ENCODE measurements at regions not wholly inside any gene's neighbourhood (a gene's known extent, or its start where the extent isn't known, plus 50 kb on each side); places are given as distances from the start of the nearest gene placed in this dataset.

DNA sequence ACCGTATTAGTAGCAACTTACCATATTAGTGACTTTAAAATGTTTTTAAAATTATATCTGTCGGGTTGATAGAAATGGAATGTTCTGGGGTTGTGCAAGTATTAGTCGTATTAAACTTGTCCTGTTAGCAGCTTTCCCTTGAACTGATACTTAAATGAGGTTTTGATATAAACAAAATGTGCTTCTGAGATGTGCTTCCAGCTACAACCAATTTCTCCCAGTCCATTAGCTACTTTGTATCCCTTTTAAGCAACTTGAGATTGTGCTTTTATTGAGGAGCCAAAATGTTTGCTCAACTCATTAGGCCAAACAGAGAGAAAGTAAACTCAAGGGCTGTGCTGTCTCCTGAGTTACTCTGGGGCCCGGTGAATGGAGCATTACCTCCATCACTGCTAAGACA, 255.0 kb upstream of the RBFOX1 start:
- Mint-ChIP-seq H3K36me3 (ENCODE audit: unreplicated experiment) (peaks cover 1% of the 10 kb centered on the region), H3K9me3 (ENCODE audit: unreplicated experiment) (peaks cover 4% of the 10 kb centered on the region), H3K27ac (ENCODE audit: unreplicated experiment) (no peak overlapping the region), H3K4me3 (ENCODE audit: unreplicated experiment) (no peak overlapping the region), H3K27me3 (ENCODE audit: unreplicated experiment) (peaks cover 2% of the 10 kb centered on the region), H3K4me1 (ENCODE audit: low read depth, unreplicated experiment) (no peaks in the 10 kb centered on the region)
- TF ChIP-seq, protein P1, sequence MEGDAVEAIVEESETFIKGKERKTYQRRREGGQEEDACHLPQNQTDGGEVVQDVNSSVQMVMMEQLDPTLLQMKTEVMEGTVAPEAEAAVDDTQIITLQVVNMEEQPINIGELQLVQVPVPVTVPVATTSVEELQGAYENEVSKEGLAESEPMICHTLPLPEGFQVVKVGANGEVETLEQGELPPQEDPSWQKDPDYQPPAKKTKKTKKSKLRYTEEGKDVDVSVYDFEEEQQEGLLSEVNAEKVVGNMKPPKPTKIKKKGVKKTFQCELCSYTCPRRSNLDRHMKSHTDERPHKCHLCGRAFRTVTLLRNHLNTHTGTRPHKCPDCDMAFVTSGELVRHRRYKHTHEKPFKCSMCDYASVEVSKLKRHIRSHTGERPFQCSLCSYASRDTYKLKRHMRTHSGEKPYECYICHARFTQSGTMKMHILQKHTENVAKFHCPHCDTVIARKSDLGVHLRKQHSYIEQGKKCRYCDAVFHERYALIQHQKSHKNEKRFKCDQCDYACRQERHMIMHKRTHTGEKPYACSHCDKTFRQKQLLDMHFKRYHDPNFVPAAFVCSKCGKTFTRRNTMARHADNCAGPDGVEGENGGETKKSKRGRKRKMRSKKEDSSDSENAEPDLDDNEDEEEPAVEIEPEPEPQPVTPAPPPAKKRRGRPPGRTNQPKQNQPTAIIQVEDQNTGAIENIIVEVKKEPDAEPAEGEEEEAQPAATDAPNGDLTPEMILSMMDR (IDR thresholded peaks at IDR 0.05; ENCODE audit: partially characterized antibody, unreplicated experiment), result no peak
- no peak for DNase-seq

DNA sequence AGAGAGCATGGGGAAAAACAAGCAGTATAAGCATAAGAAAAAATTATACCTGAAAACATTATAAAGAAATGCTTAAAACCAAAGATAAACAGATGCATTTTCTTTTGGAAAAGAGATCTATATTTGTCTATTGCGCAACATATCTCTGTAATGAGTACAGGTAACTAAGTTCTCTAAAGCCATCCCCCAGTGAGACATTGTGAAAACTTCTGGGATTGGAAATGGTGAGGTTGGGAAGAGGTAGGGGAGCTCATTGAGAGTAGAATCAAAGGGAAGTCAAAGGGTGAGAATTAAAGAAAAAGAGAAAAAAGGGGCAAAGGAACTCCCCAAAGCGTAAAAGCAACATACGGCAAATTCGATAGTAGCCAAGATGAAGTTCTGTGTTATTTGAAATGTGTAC, 257.9 kb upstream of the RBFOX1 start:
- H3K27me3 Mint-ChIP-seq (ENCODE audit: unreplicated experiment), result peaks cover 2% of the 10 kb centered on the region
- TF ChIP-seq, protein P1 (IDR thresholded peaks at IDR 0.05; ENCODE audit: partially characterized antibody, unreplicated experiment), result no peak
- H3K9me3 Mint-ChIP-seq (ENCODE audit: unreplicated experiment), result peaks cover 2% of the 10 kb centered on the region
- H3K4me3 Mint-ChIP-seq (ENCODE audit: unreplicated experiment), result no peak overlapping the region
- no peaks in the 10 kb centered on the region for H3K4me1 Mint-ChIP-seq (ENCODE audit: low read depth, unreplicated experiment)
- H3K27ac Mint-ChIP-seq (ENCODE audit: unreplicated experiment), result no peak overlapping the region
- no peak for DNase-seq
- H3K36me3 Mint-ChIP-seq (ENCODE audit: unreplicated experiment), result peaks cover 3% of the 10 kb centered on the region

DNA sequence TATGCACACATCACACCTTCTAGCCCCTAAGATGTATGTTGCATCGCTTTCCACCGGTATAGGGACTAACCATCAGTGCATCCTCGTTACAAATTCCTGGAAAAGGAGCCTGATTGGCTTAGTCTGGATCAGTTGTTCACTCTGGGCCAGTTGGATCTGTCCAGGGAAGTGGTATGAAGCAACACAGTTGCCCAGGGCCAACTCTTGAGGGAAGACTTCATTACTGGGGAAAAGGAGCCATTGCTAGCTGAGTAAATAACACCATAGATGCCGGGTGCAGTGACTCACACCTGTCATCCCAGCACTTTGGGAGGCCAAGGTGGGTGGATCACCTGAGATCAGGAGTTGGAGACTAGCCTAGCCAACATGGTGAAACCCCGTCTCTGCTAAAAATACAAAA, 275.2 kb upstream of the RBFOX1 start:
- TF ChIP-seq, protein P1 (IDR thresholded peaks at IDR 0.05; ENCODE audit: partially characterized antibody, unreplicated experiment), result no peak
- no peaks in the 10 kb centered on the region for H3K36me3 Mint-ChIP-seq (ENCODE audit: unreplicated experiment)
- no peaks in the 10 kb centered on the region for H3K4me1 Mint-ChIP-seq (ENCODE audit: low read depth, unreplicated experiment)
- no peak for DNase-seq
- no peak overlapping the region for H3K4me3 Mint-ChIP-seq (ENCODE audit: unreplicated experiment)
- H3K9me3 Mint-ChIP-seq (ENCODE audit: unreplicated experiment), result peaks cover 2% of the 10 kb centered on the region
- H3K27ac Mint-ChIP-seq (ENCODE audit: unreplicated experiment), result no peak overlapping the region
- H3K27me3 Mint-ChIP-seq (ENCODE audit: unreplicated experiment), result peaks cover 4% of the 10 kb centered on the region

DNA sequence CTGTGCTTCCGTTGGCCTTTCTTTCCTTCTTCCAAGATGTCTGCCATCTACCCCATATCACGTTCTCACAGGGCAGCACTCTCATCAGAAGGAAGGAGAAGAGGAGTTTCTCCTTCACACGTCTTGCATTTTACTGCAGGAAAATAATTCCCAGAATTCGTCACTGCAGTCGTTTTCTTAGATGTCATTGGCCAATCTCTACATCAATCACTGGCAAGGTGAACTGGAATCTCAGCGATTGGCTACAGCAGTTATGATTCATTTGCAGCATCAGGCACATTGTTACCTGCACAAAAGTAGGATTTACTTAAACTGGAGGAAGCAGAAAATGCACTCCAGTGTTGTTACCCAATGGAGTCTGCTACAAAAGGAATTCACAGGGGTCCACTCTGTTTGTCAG, 277.2 kb upstream of the RBFOX1 start:
- Mint-ChIP-seq H3K4me3 (ENCODE audit: unreplicated experiment) (no peak overlapping the region), H3K36me3 (ENCODE audit: unreplicated experiment) (no peaks in the 10 kb centered on the region), H3K27me3 (ENCODE audit: unreplicated experiment) (peaks cover 4% of the 10 kb centered on the region), H3K4me1 (ENCODE audit: low read depth, unreplicated experiment) (no peaks in the 10 kb centered on the region), H3K9me3 (ENCODE audit: unreplicated experiment) (peaks cover 2% of the 10 kb centered on the region), H3K27ac (ENCODE audit: unreplicated experiment) (no peak overlapping the region)
- TF ChIP-seq, protein P1 (IDR thresholded peaks at IDR 0.05; ENCODE audit: partially characterized antibody, unreplicated experiment), result no peak
- no peak for DNase-seq

DNA sequence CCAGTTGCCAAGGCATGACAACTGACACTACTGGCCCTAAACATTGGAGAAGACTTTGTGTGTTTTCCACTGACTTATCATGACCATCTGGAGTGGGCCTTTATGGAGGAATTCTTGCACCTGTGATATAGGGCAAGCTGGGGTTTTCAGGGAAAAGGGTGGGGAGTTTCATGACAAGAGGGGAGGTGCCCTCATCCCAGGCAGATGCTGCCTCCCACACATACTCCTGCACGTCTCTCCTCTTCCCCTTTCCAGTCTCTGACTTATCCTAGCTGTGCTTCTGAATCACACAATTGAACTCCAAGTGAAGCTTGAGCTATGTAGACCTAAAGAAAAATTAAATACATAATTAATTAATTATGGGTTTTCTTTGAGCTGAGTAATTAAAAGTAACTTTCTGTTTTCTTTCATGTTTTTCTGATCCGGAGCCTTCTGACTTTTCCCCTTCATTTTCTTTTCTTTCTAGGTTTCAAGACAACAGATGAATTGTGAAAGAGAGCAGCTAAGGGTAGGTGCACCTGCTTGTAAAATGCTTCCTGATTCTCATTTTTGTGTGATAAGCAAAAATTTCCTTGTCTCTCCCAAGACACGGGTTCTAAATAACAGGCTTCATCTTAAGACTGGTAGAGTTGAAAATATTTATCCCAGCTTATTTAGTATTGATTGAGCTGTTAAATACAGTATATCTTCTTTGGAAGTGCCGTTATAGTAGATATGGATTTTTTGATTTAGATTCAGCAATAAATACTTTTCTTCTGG, 280.9 kb upstream of the RBFOX1 start:
- Mint-ChIP-seq H3K4me1 (ENCODE audit: low read depth, unreplicated experiment) (no peaks in the 10 kb centered on the region), H3K4me3 (ENCODE audit: unreplicated experiment) (no peak overlapping the region), H3K9me3 (ENCODE audit: unreplicated experiment) (peaks cover 3% of the 10 kb centered on the region), H3K27ac (ENCODE audit: unreplicated experiment) (no peak overlapping the region), H3K36me3 (ENCODE audit: unreplicated experiment) (no peaks in the 10 kb centered on the region), H3K27me3 (ENCODE audit: unreplicated experiment) (no peaks in the 10 kb centered on the region)
- DNase-seq, result no peak
- TF ChIP-seq, protein P1 (IDR thresholded peaks at IDR 0.05; ENCODE audit: partially characterized antibody, unreplicated experiment), result no peak

Data from glutamatergic neuron (in vitro differentiated cells).